UCSD-AML1 (cell line): ENCODE measurements at regions not wholly inside any gene's neighbourhood (a gene's known extent, or its start where the extent isn't known, plus 50 kb on each side); places are given as distances from the start of the nearest gene placed in this dataset.
"Not testable (repeated sequence)": the region's sequence is repeated elsewhere in the genome, so short reads cannot be mapped to it uniquely, and the experiment has no call there.

Source experiments
- DNase-seq: peaks from one replicate; lab custom pipeline; 2025; ENCODE audit not compliant: unreplicated experiment; lab: John Stamatoyannopoulos, UW

DNA sequence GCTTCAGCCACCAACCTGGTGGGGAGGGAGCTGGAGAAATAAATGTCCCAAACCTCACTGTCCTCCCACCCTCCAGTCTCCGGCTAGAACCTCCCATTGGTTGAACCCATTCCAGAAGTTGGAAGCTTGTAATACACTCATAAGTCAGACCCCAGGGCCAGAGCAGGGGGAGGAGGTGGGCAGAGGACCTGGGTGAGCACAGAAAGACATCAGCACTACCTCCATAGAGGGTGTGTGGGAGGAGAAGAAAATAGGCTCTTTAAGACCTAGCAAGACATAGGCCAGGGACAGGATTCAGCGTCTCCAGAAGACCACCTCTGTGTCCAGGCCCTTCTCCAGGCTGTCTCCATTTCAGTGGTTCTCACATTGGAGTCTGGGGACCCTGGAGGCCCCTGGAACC, 73.3 kb upstream of the TOP1 start:
- no peak for DNase-seq

GRCh38 chr20:40955826-40956225, 72.8 kb upstream of the TOP1 start:
- not testable (repeated sequence) for DNase-seq

DNA sequence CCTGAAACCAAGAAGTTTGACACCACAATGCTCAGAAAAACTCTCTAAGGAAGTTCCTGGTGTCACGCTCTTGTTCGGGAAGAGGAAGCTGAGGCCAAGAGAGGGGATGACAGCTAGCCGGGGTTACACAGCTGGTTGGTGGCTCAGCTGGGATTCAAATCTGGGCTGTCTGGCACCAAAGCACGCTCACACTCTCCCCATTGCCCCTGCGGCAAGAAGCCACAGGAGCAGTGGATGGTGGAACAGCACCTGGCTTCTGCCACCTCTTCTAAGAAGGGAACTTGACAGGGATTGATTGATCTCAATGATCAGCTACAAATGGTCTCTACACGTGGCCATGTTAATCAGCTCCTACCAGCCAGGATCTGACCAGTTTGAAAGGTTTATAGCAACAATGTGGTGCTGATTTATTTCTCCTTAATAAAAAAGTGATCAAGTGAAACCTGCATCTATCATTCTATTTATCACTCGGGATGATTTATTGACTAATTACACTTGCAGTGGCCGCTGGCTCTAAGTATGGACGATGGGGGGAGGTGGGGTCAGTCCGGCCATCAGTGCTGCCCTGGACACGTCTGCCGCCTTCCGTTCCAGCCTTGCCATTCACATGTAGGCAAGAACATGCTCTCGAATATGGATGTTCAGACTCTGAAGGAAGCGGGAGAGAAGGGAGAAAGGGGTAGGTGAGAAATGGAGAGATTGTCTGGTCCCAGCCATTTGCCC, 71.9 kb upstream of the TOP1 start:
- peak; percentile 37 for DNase-seq

GRCh38 chr20:40957265-40957760, 71.3 kb upstream of the TOP1 start:
- DNase-seq = no peak

DNA sequence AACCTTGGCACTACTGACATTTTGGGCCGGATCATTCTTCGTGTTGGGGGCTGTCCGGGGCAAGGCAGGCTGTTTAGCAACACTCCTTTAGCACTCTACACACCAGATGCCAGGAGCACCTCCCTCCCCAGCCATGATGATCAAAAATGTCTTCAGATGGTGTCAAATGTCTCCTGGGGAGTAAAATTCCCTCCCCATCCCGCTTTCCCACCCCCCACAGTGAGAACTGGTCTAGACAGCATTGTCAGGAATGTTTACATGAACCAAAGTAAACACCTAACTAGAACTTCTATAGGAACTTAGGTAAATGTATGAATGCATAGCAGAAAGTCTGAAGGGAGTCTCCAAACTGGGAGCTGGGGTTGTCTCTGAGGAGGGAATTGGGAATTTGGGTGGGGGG, 70.0 kb upstream of the TOP1 start:
- no peak for DNase-seq

GRCh38 chr20:40959325-40960092, 69.1 kb upstream of the TOP1 start:
- DNase-seq = no peak

DNA sequence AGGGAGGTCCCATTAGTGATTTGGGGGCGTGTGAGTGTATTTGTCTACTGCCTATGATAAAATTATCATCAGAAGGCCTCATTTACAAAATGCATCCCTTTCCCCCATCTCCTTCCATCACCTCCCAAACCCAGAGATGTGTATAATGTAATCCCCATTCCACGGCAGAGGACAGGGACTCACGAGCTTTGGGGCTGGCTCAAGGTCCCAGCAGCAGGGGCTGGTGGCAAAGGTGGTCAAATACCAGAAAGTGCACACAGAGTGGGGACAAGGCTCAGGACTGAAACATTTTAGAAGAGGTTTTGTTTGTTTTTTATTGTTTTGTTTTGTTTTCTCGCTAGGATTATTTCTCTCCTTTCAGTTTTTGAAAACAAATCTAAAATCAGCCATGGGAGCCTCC, 68.5 kb upstream of the TOP1 start:
- no peak for DNase-seq

GRCh38 chr20:40960521-40960956, 68.1 kb upstream of the TOP1 start:
- no peak for DNase-seq

DNA sequence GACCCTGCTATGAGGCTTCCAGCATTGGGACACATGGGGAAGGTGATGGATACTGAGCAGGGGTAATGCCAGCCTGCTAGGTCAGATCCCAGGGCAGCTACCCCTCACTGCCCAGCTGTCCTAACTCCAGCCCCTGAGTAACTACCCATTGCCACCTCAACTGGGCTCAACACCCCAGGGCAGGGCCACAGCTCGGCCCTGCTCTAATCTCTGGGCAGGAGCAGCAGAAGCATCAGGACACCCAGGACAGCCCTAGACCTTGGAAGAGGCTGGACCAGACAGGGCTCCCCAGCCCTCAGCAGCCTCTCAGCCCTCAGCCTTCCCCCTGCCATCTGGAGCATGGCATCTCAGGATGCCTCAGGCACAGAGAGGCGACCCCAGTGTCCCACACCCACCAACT, 67.4 kb upstream of the TOP1 start:
- DNase-seq = no peak

GRCh38 chr20:40961686-40962640, 66.7 kb upstream of the TOP1 start:
- no peak for DNase-seq

DNA sequence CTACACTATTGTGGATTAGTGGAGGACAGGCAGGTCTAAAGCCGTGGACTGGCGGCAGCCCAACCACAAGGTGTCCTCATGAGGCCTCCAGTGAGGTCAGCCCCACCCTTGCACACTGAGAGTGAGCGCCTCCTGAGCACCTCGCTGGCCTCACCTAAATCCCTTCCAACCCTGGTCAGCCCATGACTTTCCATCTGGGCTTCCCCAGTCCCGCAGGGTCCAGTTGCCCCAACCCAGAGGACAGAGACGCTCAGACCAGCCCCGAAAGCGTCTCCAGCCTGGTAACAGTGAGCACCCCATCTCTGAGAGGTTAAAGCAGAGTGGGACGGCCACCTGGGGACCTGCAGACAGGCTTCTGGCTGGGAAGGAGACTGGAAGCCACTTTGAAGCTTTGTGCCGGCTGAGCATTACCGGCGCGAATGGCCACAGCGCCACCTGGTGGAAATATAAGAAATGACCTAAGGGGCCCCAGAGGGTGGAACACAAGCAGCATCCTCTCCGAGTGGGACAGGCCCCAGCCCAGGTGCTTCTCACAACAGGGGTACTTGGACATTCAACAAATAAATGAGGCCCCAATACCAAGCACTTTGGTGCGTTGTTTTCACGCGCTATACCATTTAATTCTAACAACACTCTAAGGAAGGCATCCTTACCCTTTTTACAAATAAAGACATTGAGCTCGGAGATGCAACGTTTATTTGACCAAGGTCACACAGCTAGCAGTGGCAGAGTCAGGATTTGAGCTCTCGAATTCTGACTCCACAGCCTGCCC, 65.7 kb upstream of the TOP1 start:
- peak; percentile 69 for DNase-seq

DNA sequence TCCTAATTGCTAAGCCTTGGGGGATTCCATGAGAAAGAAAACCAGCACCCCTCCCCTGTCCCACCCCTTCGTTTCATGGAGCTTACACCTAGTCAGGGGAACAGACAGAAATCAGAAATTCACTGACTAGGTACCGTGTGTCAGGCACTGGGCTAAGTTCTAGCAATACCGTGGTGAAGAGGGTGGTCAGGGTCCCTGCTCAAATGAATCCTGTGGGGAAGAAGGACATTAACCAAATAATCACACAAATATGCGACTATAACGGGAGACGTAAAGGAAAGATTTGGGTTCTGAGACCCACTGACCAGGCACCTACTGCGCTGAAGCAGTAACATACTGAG, 65.1 kb upstream of the TOP1 start:
- DNase-seq = no peak

GRCh38 chr20:40965671-40966070, 63.0 kb upstream of the TOP1 start:
- no peak for DNase-seq

DNA sequence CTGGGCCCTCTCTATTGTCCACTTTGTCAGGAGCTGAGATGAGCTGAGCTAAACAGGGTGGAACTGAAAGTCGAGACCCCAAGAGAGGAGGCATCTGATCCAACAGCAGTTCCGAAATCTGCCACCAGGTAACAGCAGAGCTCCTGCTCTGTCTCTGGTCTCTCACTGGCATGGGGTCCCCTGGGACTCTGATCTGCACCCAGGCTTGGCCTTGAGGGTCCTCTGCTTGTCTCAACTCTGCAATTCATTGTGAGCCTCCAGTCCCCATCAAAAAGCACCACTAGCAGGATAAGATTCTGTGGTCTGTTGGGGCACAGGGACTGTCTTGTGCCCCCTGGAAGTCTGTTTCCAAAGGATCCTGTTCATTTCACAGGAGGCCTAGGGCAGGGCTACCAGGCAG, 62.5 kb upstream of the TOP1 start:
- no peak for DNase-seq

DNA sequence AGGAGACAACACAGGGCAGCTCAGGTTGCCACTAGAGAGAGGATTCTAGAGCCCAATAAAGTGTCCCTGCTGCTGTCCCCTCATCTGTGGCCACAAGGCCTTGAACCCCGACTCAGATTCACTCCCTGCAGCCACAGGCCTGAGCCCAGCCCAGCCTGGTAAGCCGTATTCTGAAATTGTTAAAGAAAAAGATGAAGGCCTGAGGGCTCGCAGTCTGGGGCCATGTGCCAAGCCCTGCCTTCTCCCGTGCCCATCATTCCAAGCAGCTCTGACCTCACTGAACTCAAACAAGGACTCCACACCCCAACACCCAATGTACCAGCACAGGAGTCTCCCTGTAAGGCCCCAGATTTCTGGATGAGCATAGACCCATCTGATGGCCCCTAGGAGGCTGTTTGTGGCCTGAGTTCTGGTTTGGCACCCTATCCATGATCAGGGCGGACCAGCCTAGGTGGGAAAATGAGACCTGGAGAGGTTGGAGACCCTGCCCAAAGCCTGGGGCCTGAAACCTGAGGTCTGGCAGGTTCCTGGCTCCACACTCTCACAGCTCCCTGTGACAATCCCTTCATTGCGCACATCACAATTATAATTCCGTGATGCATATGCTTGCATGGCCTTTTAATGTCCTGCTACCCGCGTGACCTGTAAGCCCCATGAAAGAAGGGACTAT, 62.0 kb upstream of the TOP1 start:
- no peak for DNase-seq

- DNase-seq = no peak
Observed at GRCh38 chr20:40967700-40968099, 60.9 kb upstream of the TOP1 start.

GRCh38 chr20:40968816-40969562, 59.6 kb upstream of the TOP1 start:
- peak; percentile 86 for DNase-seq

DNA sequence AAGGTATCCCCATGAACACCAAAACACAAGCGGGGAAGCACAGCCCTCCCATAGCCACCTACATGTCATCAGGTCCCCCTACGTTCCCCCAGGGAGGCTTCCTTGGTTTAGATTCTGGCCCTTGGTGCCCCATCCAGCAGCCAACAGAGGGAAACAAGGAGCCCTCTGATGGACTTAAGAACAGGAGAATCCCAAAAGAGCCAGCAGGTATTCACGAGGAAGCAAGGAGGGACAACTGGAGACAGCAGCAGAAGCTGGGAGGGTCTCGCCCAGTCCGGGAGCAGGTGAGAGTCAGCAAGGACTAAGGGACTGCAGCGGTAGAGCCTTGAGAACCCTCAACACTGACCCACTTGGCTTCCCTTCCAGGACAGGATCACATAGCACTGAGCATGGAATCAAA, 58.4 kb upstream of the TOP1 start:
- DNase-seq = no peak

- no peak for DNase-seq
Observed at GRCh38 chr20:40977218-40977617, 51.4 kb upstream of the TOP1 start.
